Tibial artery (tissue), 4 donors: ENCODE measurements at regions not wholly inside any gene's neighbourhood (a gene's known extent, or its start where the extent isn't known, plus 50 kb on each side); places are given as distances from the start of the nearest gene placed in this dataset.
"Not testable (repeated sequence)": the region's sequence is repeated elsewhere in the genome, so short reads cannot be mapped to it uniquely, and the experiment has no call there.

ENCODE experiments used
- DNase-seq, 2 donors: peaks; one replicate each; pipeline ENCODE4 v3.0.0-alpha.2; 2019
- H3K27ac ChIP-seq, 2 donors: fragments of 200-600 bp; sonication (generic) in 1 of 2; 1 replicate in 1 of 2; 2 replicates in 1 of 2; pipeline ENCODE4 v1.5.1; 2018 to 2019; ENCODE audit warnings: mild to moderate bottlenecking in 1 of 2
- H3K27me3 ChIP-seq, 2 donors: fragments of 200-600 bp; sonication (generic) in 1 of 2; one replicate each; pipeline versions ENCODE4 v1.5.1 to v1.6.0; 2016 to 2019
- H3K36me3 ChIP-seq, 3 donors: fragments of 200-600 bp; sonication (generic) in 2 of 3; one replicate each; pipeline ENCODE4 v1.5.1; 2016 to 2019; ENCODE audit warnings: mild to moderate bottlenecking in 2 of 3
- H3K4me1 ChIP-seq, 4 donors: fragments of 200-600 bp; sonication (generic) in 2 of 4; 1 replicate in 3 of 4; 2 replicates in 1 of 4; pipeline ENCODE4 v1.5.1; 2016 to 2019
- H3K4me3 ChIP-seq, 2 donors: fragments of 200-600 bp; sonication (generic) in 1 of 2; 1 replicate in 1 of 2; 2 replicates in 1 of 2; pipeline ENCODE4 v1.5.1; 2018 to 2019; ENCODE audit warnings: mild to moderate bottlenecking in 2 of 2
- H3K9me3 ChIP-seq, 3 donors: fragments of 200-600 bp; sonication (generic) in 1 of 3; one replicate each; pipeline ENCODE4 v1.5.1; 2016 to 2019
- intact Hi-C: fragments of 100-400 bp; cut with DNase I; formaldehyde crosslinking; loops from one replicate; pipeline ENCODE4 v1.15.0; 2023; ENCODE audit warnings: low total_unique reads
- TF ChIP-seq, protein P1 (sequence below), 2 experiments: fragments of 200-600 bp in 1 of 2; fragments of 450-650 bp in 1 of 2; IDR thresholded peaks; one replicate each; pipeline ENCODE4 v1.5.1; 2017 to 2019; ENCODE audit warnings: antibody characterized with exemption in 2 of 2, mild to moderate bottlenecking in 1 of 2, moderate library complexity in 1 of 2

DNA sequence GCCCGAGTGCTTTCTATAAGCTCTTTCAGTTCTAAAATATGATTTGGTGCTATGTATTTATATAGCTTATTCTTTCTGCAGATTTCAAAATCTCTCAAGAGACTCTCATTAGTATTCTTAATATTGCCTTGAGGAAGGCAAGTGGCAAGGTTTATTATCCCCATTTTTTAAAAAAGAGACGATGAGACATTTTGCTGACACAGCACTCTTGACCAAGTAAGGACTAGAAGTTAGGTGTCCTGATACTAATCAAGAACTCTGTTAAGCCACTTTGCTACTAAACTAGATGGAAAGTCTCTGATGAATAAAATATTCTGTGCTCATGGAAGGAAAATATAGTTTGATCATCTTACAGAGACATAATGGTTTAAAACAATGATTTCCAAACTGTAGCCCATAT, 164.7 kb downstream of the MZT1 start:
- Histone ChIP-seq H3K27me3 (no peaks in the 10 kb centered on the region), H3K9me3 (no peaks in the 10 kb centered on the region), H3K4me1 (no peaks in the 10 kb centered on the region), H3K4me3 (no peak overlapping the region), H3K36me3 (no peaks in the 10 kb centered on the region), H3K27ac (no peak overlapping the region)
- intact Hi-C loops: no loop called here
- no peak for DNase-seq
- TF ChIP-seq, protein P1, sequence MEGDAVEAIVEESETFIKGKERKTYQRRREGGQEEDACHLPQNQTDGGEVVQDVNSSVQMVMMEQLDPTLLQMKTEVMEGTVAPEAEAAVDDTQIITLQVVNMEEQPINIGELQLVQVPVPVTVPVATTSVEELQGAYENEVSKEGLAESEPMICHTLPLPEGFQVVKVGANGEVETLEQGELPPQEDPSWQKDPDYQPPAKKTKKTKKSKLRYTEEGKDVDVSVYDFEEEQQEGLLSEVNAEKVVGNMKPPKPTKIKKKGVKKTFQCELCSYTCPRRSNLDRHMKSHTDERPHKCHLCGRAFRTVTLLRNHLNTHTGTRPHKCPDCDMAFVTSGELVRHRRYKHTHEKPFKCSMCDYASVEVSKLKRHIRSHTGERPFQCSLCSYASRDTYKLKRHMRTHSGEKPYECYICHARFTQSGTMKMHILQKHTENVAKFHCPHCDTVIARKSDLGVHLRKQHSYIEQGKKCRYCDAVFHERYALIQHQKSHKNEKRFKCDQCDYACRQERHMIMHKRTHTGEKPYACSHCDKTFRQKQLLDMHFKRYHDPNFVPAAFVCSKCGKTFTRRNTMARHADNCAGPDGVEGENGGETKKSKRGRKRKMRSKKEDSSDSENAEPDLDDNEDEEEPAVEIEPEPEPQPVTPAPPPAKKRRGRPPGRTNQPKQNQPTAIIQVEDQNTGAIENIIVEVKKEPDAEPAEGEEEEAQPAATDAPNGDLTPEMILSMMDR (IDR thresholded peaks at IDR 0.05): no peak

DNA sequence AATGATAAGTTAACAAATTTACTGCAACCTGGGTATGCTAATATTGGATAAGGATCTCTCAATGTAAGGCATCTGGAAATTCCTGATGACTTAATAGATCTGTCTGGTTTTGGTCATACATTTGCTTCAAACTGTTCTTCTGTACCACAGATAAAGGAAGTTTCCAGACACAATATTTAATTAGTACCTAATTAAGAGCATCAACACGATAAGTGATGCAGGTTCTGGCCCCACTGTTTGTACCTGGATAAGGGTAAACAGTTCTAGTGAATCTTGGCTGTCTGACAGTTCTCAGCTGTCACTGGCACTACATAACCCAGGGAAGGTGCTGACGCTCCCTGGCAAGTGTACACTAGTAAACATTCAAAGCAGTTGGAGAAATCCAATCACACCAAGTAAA, 165.6 kb downstream of the MZT1 start:
- DNase-seq: no peak
- Histone ChIP-seq H3K9me3 (no peaks in the 10 kb centered on the region), H3K27me3 (no peaks in the 10 kb centered on the region), H3K4me1 (no peaks in the 10 kb centered on the region), H3K36me3 (no peaks in the 10 kb centered on the region), H3K4me3 (no peak overlapping the region), H3K27ac (no peak overlapping the region)
- intact Hi-C loops: no loop called here
- TF ChIP-seq, protein P1 (IDR thresholded peaks at IDR 0.05): no peak

DNA sequence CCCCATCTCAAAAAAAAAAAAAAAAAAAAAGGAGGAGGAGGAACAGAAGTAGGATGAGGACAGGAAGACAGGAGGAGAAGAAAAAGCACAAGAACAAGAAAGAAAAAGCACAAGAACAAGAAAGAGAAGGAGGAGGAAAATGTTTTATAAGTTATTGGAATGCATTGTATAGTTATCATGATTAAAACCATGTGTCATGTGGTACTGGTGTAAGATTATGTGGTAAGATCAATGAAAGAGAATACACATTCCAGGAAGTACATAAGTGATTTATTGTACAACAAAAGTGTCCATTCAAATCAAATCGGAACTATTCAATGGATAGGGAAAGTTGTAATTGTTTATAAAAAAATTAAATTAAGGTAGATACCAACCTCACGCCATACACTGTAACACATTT, 167.7 kb downstream of the MZT1 start:
- Histone ChIP-seq H3K4me1 (no peaks in the 10 kb centered on the region), H3K27me3 (no peaks in the 10 kb centered on the region), H3K4me3 (no peak overlapping the region), H3K36me3 (no peaks in the 10 kb centered on the region), H3K27ac (no peak overlapping the region), H3K9me3 (no peaks in the 10 kb centered on the region)
- TF ChIP-seq, protein P1 (IDR thresholded peaks at IDR 0.05): no peak
- no peak for DNase-seq
- intact Hi-C loops: no loop called here

DNA sequence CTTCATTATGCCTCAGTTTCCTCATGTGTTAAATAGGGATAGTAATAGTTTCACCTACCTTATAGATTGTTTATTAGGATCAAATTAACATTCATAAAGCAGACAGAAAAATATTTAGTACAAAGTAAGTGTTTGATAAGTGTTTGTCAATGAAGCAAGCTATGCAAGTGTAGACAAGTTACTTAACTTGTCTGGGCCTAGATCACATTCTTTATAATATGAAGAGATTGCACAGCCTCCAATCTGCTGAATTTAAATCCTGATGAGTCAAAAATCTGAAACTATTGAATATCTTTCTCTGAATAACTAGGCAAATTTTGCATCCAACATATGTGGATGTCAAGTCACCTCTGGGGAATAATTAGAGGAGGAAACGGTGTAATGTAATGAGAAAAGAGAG, 170.5 kb downstream of the MZT1 start:
- no peaks in the 10 kb centered on the region for H3K27me3 ChIP-seq
- intact Hi-C loops: no loop called here
- no peaks in the 10 kb centered on the region for H3K9me3 ChIP-seq
- TF ChIP-seq, protein P1 (IDR thresholded peaks at IDR 0.05): no peak
- no peak overlapping the region for H3K4me3 ChIP-seq
- H3K27ac ChIP-seq: no peak overlapping the region
- DNase-seq: no peak
- H3K4me1 ChIP-seq: no peaks in the 10 kb centered on the region
- H3K36me3 ChIP-seq: no peaks in the 10 kb centered on the region

DNA sequence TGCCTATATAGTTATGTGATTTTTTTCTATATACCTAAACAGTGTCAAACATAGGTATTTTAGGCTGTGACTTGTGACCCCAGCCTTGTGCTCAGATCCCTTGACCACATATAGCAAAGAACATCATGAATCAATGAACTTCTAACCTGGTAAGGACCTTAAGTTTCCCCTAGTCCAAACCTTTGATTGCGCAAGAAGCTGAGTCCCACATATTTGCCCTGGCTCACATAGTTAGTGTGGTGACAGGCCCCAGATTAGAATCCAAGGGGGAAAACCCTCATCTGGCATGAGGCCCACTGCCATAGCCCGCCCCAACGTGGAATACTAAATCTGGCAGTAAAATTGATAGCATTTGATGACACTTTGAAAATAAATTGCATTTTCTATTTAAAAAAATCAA, 171.8 kb downstream of the MZT1 start:
- Histone ChIP-seq H3K4me1 (no peaks in the 10 kb centered on the region), H3K9me3 (no peaks in the 10 kb centered on the region), H3K4me3 (no peak overlapping the region), H3K27me3 (no peaks in the 10 kb centered on the region), H3K27ac (no peak overlapping the region), H3K36me3 (no peaks in the 10 kb centered on the region)
- TF ChIP-seq, protein P1 (IDR thresholded peaks at IDR 0.05): no peak
- intact Hi-C loops: no loop called here
- DNase-seq: no peak

DNA sequence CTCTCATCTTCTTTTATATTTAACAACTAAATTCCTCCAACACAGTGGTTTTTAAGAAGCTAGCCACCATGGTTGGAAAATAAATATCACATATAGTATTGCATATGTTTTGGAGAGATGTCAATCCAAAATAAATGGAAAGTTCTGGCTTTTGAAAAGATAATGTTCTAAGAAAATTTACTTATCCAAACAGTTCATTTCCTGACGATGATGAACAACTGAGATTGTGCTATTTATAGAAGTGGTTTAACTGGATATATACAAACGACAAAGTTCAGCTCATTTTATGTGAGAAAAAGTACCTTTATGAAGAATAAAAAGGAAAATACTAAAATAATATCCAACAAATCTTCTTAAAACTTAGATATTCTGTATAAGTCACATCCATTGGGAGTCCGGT, 174.7 kb downstream of the MZT1 start:
- Histone ChIP-seq H3K9me3 (no peaks in the 10 kb centered on the region), H3K27ac (no peak overlapping the region), H3K27me3 (no peaks in the 10 kb centered on the region), H3K4me3 (no peak overlapping the region), H3K36me3 (no peaks in the 10 kb centered on the region), H3K4me1 (no peaks in the 10 kb centered on the region)
- DNase-seq: no peak
- TF ChIP-seq, protein P1 (IDR thresholded peaks at IDR 0.05): no peak
- intact Hi-C loops: no loop called here

DNA sequence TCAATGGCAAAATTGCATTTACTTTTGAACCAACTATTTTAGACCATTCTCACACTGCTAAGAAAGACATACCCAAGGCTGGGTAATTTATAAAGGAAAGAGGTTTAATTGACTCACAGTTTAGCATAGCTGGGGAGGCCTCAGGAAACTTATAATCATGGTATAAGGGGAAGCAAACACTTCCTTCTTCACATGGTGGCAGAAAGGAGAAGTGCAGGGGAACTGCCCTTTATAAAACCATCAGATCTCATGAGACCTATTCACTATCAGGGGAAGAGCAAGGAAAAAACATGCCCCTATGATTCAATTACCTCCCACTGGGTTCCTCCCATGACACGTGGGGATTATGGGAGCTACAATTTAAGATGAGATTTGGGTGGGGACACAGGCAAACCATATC, 181.5 kb downstream of the MZT1 start:
- not testable (repeated sequence) for H3K9me3 ChIP-seq, DNase-seq

More for the DNA sequence above, 181.5 kb downstream of the MZT1 start:
- H3K27me3 ChIP-seq, H3K4me1 ChIP-seq, H3K36me3 ChIP-seq, H3K27ac ChIP-seq, intact Hi-C loops, H3K4me3 ChIP-seq: not testable (repeated sequence)
